ENCODE measurements at regions not wholly inside any gene's neighbourhood (a gene's known extent, or its start where the extent isn't known, plus 50 kb on each side); places are given as distances from the start of the nearest gene placed in this dataset.

DNA sequence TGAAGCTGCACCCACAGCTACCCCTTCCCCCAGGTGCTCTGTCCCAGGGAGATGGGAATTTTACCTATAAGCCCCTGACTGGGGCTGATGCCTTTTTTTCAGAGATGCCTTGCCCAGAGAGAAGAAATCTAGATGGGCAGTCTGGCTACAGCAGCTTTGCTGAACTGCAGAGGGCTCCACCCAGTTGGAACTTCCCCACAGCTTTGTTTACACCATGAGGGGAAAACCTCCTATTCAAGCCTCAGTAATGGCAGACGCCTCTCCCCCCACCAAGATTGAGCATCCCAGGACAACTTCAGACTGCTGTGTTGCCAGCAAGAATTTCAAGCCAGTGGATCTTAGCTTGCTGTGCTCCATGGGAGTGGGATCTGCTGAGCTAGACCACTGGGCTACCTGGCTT, 122.6 kb upstream of the MOCS1 start:
- no peak for DNase-seq

DNA sequence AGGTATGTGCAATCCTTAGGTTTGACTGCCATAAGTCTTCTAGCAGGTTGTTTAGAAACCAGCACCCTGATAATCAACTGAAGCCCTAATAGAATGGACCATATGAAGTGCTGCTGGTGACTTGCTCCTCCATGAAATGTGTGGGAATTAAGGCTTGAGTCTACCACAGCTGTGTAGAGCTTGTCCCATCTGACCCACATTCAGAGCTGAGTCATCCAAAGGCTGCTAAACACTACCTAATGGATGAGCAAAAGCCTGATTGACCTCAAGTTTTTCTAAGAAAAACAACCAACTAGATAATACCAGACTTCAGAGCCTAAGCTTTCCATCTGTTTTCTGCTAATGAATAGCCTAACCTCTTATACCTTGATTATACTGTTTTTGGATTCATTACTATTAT, 120.3 kb upstream of the MOCS1 start:
- DNase-seq = no peak

DNA sequence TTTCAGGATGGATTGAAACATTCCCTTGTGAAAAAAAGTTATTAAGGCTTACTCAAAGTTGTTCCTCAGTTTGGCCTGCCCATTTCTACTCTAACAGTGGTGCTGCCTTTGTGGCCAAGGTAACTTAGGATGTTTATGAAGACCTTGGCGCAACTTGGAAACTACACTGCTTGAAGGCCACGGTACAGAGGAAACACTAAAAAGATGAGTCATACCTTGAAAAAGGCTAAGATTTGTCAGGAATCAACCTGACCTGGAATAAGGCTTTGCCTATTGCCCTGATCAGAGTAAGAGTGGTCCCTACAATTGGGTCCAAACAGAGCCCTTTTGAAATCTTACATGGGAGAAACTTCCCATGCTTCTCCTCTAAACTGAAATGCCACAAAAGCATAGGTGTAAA, 119.9 kb upstream of the MOCS1 start:
- DNase-seq = no peak

DNA sequence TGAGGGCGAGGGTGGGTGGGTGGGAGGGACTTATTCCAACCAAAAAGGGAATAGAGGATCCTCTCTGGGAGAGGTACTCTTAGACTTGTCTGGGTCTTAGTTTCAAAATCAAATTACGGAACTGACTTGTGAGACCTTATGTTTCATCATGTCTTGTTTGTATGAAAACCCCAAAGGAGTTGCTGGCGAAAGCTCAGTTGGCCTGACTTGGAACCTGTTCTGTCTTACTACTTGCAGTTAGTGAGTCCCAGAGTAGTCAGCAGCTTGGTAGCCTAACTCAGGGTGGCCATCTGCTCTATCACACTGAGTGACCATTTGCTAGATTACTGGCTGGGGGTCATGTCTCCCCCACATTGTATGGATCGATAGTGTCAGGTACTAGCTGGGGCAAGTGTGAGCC, 114.9 kb upstream of the MOCS1 start:
- no peak for DNase-seq

DNA sequence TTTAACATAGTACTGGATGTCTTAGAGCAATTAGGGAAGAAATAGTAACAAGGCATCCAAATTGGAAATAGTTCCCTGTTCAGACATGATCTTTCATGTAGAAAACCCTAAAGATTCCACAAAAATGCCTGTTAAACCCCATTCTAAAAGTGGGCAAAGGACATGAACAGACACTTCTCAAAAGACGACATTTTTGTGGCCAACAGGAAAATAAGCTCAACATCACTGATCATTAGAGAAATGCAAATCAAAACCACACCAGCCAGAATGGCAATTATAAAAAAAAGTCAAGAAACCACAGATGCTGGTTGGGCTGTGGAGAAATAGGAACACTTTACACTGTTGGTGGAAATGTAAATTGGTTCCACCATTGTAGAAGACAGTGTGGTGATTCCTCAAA, 109.9 kb upstream of the MOCS1 start:
- DNase-seq = no peak

DNA sequence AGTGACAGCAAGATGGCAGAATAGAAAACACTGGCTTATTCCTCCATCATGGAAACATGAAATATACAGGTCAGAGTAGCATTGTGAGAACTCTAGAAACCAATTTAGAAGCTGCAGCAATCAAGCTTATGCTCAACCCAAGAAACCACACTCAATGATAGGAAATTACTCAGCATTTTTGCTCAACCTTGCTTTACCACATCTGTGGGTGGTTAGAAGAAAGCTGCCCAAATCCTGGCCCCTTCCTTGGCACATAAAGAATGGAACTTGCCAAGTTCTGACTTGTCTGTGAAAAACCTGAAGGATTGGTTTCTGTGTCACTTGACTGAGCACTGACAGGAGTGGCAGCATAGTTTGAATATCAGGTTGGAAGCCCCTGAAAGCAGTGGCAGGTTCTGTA, 108.0 kb upstream of the MOCS1 start:
- DNase-seq = no peak

DNA sequence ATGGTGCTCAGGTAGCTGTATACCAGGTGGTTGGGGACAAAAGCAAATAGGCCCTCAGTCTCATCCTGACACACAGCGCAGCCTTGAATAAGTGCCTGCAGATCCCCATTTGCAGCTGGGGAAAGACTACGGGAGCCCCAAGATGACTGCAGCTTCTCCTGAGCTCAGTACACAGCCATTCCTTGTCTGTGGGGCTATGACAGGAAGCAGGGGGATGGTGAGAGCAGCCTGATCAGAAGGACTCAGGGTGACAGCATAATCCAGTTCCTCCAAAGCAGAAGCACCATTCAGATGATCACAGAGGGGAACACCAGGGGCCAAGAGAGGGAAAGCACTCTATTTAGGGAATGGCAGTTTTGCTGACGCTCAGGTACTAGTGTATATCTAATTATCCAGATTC, 104.8 kb upstream of the MOCS1 start:
- no peak for DNase-seq

DNA sequence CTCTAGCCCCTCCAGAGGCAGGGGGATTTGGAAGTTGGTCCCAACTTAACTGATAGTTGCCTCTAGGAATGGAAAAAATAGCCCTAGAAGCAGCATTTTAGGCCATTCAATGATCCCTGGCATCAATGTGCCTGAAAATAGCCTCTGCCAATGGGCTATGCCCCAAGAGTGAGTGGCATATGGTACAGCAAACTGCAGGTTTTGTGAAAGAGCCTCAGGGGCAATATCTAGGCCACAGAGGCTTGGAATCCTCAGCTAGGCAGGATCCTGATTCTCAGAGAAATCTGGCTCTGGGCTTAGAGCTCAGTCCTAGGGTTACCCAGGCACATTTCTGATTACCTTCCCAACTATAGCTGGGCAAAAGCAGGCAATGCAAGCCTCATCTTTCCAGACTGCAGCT, 104.4 kb upstream of the MOCS1 start:
- no peak for DNase-seq

DNA sequence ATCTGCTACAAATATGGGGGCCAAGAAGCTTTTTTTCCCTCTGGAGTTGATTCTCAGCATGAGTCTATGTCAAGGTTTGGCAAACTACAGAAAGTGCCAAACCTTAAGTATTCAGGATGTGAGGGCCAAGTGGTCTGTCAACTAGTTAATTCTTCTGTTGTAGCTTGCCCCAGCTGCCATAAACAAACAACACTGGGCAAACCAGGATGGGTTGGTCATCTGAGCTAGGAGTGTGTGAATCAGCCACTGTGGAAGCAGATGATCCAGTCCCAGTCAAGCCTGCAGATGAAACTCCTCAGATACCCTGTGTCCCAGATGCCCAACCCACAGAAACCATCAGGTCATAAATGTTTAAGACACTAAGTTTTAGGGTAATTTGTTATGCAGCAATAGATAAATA, 103.0 kb upstream of the MOCS1 start:
- no peak for DNase-seq

DNA sequence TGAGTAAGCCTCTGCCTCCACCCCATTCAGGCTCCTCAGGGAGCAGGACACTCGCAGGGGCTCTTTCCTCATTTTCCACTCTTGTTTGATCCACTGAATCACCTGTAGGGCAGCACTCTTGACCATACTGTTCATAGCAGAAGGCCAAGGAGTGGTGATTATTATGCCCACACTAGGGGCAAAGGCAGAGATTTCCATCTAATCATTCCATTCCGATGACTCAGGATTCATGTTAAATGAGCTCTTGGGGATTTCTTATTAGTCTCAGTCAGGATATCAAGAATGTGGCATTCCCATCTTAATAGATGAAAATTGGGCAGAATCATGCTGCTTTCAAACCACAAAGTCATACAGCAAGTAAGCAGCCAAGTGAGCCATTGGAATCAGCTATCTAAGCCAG, 101.9 kb upstream of the MOCS1 start:
- no peak for DNase-seq

DNA sequence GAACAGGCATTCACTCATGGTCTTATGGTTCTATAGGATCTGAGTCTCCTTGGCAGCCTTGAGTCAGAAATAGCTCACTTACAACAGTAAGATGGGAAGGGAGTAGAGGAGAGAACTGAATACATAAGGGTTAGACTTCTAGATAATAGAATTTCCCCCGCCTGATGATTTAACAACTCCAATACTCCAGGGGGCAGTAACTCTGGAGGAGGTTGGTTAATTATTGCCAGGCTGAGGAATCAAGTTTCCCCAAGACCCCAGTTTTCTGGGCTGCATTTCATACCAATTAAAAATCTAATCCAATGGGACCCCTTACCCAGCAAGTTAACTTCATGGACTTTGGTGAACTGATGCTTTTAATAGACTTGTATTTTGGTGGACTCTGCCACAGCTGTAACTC, 94.2 kb upstream of the MOCS1 start:
- no peak for DNase-seq

DNA sequence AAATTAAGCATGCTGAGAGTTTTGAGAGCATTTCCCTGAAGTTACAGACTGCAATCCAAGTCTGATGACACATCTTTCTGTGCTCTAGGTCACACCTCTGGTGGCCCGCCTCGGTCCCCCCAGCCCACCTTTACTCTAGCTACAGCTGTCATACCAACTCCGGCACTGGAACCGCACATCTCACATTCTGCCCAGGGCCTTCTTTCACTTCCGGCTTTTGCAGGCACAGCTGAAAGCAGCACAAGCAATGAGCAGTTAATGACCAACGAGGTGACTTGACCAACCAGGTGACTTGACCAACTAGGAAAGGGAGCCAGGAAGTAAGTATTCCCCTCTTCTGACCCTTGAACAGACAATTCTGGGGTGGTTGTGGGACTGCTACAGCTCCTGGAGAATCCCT, 88.6 kb upstream of the MOCS1 start:
- no peak for DNase-seq

DNA sequence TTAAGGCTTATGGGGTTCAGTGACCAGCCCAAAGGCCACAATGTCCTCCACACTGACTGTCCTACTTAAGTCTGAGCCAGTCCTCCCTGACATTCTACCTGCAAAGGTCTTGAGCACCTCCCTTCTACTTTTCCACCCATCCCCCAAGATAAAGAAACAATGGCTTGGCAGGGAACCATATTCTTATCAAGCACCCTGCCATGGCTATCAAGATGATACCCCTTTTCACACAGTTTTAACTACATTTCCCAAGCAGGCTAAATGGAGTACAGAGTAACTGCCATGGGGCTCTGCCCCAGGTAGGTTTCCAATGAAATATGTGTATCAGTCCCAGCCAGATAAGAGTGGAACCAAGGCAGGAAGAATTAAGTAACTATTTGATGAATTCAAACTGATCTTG, 85.9 kb upstream of the MOCS1 start:
- no peak for DNase-seq

DNA sequence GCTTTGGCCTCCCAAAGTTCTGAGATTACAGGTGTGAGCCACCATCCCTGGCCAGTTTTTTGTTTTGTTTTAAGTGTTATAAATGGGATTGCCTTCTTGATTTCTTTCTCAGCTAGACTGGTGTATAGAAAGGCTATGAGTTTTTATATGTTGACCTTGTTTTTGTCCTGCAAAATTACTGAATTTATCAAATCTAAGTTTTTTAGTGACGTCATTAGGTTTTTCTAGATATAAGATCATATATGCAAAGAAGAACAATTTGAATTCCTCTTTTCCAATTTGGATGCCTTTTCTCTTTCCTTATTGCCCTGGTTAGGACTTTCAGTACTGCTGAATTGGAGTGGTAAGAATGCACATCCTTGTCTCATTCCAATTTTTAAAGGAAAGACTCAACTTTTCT, 81.3 kb upstream of the MOCS1 start:
- no peak for DNase-seq

DNA sequence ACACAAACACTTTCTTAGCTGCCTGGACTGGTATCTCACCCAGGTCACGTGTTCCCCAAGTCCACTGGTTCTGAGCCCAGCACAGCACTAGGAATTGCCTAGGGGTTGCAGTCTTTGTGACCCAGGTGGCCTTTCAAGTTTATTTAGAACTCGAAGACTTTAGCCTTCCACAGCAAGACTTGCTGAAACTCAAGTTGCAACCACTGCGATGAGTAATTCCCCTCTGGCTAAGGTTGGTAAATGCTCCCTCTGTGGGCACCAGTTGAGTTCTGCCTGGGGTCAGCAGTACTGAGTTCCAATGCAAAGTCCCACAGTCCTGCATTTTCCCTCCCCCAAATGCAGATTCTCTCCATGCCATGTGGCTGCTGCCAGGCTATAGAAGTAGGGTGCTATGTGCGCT, 77.6 kb upstream of the MOCS1 start:
- no peak for DNase-seq

DNA sequence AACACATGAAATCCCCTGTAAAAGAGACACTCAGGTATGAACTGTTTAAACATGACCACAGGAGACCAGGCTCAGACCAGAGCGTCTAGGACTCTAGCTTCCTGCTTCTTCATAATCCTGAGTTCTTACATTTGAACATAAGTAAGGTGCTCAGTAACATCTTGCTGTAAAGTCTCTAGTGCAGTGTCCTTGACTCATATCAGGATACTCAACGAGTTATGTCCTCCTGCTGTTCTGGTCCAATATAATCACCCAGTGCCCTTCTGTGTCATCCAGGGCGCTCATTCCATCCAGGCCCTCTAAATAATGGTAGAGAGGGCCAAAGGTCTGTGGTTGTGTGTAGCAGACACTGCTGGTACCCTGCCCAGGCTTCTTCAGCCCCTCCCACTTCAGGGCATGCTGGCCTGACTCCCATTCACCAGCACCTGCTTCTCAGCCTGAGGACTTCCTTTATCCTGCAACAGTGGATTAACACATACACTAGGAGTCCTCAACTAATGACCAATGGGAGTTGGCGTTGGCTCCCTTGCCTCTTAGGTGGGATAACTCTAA, 66.8 kb upstream of the MOCS1 start:
- no peak for DNase-seq

DNA sequence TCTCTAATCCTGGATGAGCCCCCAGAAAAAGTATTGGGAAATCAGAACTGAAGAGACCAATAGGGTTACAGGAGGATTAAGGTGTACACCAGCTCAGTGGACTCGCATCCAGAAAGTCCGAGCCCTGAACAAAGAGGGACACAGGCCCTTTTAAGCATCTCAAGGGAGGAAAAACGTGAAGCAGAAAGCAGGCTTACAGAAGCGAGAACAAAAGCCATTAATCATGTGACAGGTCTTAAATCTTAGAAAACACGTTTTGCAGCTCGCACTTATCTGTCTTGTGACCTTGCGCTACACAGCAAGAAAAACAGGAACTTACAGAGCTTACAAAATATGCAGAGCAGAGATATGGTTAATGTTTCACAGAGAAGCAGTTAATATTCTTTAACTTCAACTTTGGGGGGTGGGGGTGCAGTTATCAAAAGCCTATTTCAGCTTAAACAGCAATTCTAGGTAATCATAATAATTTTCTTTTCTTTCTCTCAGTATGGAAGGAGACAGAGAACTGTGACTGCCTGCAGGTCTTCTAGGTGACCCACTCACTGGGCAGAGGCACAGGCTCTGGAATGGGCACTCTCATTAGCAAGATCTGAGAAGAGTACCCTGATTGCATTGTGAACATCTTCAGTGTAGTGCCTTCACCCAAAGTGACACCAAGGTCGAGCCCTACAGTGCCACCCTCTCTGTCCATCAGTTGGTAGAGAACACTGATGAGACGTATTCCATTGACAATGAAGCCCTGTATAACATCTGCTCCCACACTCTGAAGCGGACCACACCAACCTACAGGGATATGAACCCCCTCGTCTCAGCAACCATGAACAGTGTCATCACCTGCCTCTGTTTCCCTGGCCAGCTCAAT, 65.0 kb upstream of the MOCS1 start:
- no peak for DNase-seq

DNA sequence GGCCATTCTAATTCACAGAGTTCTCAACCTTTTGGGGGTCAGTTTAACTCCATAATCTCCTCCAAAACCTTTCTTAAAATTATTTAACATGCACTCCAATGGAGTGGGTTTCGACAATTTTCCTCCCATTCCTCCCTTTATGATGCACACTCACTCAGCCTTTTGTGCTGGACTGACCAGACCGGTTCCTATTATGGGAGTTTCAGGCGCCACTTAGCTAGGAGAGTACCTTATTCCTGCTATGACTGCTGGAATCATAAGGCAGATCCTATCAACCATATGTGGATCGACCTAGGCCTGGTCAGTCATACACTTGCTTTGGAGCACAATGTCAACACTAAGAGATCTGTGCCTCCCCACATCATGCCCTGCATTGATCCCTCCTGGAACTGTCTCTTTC, 63.9 kb upstream of the MOCS1 start:
- no peak for DNase-seq

DNA sequence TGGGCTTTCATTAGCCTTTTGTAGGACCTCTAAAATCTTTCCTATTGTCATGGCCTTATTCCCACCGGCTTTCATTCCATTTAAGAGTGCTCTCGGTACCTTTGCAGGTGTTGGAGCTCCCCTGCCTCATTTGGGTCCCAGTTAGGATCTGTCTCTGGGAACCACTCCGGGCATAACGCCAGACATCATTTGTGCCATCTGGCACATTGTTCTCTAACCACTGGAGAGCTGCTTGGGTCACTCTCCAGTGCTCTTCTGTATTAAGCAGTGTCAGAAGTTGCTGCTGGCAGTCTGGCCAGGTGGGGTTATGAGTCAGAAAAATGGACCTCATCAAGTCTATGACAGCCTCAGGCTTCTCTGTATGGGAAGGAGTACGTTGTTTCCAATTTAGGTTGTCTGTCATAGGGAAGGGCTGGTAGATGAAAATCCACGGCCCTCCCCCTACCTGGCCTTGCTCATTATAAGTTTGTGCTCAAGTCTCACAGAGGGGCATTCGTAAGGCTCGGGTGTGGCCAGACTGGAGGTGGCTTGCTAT, 62.9 kb upstream of the MOCS1 start:
- no peak for DNase-seq

DNA sequence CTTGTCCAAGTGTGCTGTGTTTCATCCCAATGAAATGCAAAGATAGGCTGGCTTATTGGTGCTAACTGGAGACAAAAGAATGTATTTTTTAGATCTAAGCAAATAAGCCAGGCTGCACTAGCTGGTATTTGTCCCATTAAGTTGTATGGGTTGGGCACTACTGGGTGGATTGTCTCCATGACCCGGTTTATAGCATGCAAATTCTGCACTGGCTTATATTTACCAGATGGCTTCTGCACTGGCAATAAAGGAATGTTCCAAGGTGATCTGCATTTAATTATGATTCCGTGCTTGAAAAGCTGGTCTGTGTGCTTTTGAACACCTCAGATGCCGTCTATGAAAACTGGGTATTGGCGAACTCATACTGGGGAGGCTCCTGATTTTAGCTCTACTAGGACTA, 61.4 kb upstream of the MOCS1 start:
- DNase-seq = no peak

DNA sequence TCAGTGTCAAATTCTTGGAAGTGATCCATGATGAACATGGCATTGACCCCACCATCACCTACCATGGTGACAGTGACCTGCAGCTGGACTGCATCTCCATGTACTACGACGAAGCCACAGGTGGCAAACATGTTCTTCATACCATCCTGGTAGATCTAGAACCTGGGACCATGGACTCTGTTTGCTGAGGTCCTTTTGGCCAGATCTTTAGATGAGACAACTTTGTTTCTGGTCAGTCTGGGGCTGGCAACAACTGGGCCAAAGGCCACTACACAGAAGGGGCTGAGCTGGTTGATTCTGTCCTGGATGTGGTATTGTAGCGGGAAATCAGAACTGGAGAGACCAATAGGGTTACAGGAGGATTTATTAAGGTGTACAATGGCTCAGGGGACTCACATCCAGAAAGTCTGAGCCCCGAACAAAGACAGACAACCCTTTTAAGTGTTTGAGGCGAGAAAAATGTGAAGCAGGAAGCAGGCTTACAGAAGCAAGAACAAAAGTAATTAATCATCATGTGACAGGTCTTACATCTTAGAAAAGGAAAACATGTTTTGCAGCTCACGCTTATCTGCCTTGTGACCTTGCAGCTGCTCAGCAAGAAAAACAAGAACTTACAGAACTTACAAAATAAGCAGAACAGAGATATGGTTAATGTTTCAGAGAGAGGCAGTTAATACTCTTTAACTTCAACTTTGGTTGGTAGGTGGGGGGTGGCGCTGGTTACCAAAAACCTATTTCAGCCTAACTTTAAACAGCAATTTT, 58.8 kb upstream of the MOCS1 start:
- no peak for DNase-seq

Data from inflammatory macrophage (primary cell).